ENCODE measurements at regions not wholly inside any gene's neighbourhood (a gene's known extent, or its start where the extent isn't known, plus 50 kb on each side); places are given as distances from the start of the nearest gene placed in this dataset.
"Not testable (repeated sequence)": the region's sequence is repeated elsewhere in the genome, so short reads cannot be mapped to it uniquely, and the experiment has no call there.

GRCh38 chr16:60414613-60415012 is 1621.6 kb downstream of the CDH8 start:
- Mint-ChIP-seq H3K9me3 (peaks cover 34% of the 10 kb centered on the region), H3K27ac (no peak overlapping the region), H3K4me3 (no peak overlapping the region), H3K4me1 (ENCODE audit: low read depth) (no peaks in the 10 kb centered on the region), H3K36me3 (ENCODE audit: low read depth) (no peaks in the 10 kb centered on the region), H3K27me3 (ENCODE audit: insufficient read depth) (no peaks in the 10 kb centered on the region)
- no peak for DNase-seq
- no peak for TF ChIP-seq CTCF (IDR thresholded peaks at IDR 0.05)

DNA sequence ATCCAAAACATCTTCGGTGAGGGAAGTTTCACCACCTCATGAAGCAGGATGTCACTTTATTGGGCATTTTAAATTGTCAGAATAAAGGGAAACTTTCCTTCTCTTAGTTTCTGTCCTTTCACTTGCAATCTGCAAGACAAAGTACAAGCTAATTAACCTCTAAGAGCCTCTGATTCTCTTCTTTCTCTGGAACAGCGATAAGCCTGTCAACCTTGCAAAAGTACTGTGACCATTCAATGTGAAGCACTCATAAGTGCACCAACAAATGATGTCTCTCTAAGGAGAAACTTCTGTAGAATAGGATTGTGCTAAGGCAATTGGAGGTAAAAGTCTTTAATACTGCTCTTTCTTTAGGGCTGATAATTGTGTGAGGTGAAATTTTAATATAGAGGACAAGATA is 1622.3 kb downstream of the CDH8 start:
- H3K36me3 Mint-ChIP-seq (ENCODE audit: low read depth) = no peaks in the 10 kb centered on the region
- no peak overlapping the region for H3K4me3 Mint-ChIP-seq
- H3K27me3 Mint-ChIP-seq (ENCODE audit: insufficient read depth) = no peaks in the 10 kb centered on the region
- no peak overlapping the region for H3K27ac Mint-ChIP-seq
- H3K9me3 Mint-ChIP-seq = peaks cover 38% of the 10 kb centered on the region
- H3K4me1 Mint-ChIP-seq (ENCODE audit: low read depth) = no peaks in the 10 kb centered on the region
- TF ChIP-seq CTCF (IDR thresholded peaks at IDR 0.05) = no peak
- DNase-seq = no peak

DNA sequence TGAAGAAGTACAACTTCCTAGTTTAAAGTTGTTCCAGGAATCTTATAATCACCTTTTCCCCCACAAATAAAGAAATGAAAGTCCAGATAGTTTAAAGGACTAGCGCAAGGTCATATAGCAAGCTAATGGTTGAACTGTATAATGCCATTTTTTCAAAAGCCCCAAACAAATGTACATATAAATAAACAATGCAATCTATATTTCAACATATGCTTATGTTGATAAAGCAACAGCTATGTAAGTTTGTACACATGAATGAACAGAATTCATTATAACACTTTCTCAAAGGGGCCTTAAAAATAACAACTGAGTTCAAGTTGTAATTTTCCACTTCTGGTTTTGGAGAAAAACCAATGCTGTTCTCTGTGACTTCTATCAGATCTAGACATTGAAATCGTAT is 1628.6 kb downstream of the CDH8 start:
- Mint-ChIP-seq H3K4me3 (no peak overlapping the region), H3K36me3 (ENCODE audit: low read depth) (no peaks in the 10 kb centered on the region), H3K27me3 (ENCODE audit: insufficient read depth) (no peaks in the 10 kb centered on the region), H3K9me3 (peaks cover 19% of the 10 kb centered on the region), H3K27ac (no peak overlapping the region), H3K4me1 (ENCODE audit: low read depth) (no peaks in the 10 kb centered on the region)
- TF ChIP-seq CTCF (IDR thresholded peaks at IDR 0.05) = no peak
- DNase-seq = no peak

DNA sequence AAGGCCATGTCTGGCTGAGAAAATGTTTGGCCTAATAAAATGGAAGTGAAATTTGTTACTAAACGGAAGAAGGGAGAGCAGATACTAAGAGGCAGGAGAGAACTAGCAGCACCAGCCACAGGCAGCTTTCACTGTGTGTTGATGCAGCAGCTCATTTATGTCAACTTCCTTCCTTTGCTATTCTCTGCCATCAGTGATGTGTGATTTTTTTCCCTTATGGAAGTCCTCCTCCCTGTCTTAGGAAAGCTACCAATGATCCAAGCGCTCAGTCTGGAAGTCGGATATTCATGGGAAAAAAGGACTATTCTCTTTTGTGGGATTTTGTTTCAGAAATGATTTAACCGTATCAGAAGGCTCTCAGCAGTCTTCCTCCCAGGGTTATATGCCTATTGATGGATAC is 1629.2 kb downstream of the CDH8 start:
- TF ChIP-seq CTCF (IDR thresholded peaks at IDR 0.05) = no peak
- Mint-ChIP-seq H3K4me3 (no peak overlapping the region), H3K9me3 (peaks cover 19% of the 10 kb centered on the region)

GRCh38 chr16:60405286-60405685 is 1631.0 kb downstream of the CDH8 start:
- no peaks in the 10 kb centered on the region for H3K4me1 Mint-ChIP-seq (ENCODE audit: low read depth)
- DNase-seq = no peak
- peaks cover 23% of the 10 kb centered on the region for H3K9me3 Mint-ChIP-seq
- H3K36me3 Mint-ChIP-seq (ENCODE audit: low read depth) = no peaks in the 10 kb centered on the region
- no peak overlapping the region for H3K27ac Mint-ChIP-seq
- no peaks in the 10 kb centered on the region for H3K27me3 Mint-ChIP-seq (ENCODE audit: insufficient read depth)
- no peak overlapping the region for H3K4me3 Mint-ChIP-seq
- TF ChIP-seq CTCF (IDR thresholded peaks at IDR 0.05) = no peak

More for the DNA sequence above, 1629.2 kb downstream of the CDH8 start:
- H3K27ac Mint-ChIP-seq = no peak overlapping the region
- no peaks in the 10 kb centered on the region for H3K27me3 Mint-ChIP-seq (ENCODE audit: insufficient read depth)
- no peaks in the 10 kb centered on the region for H3K4me1 Mint-ChIP-seq (ENCODE audit: low read depth)
- no peak for DNase-seq
- H3K36me3 Mint-ChIP-seq (ENCODE audit: low read depth) = no peaks in the 10 kb centered on the region

GRCh38 chr16:60404401-60404800 is 1631.8 kb downstream of the CDH8 start:
- no peak overlapping the region for H3K27ac Mint-ChIP-seq
- no peak for TF ChIP-seq CTCF (IDR thresholded peaks at IDR 0.05)
- DNase-seq = no peak
- peaks cover 19% of the 10 kb centered on the region for H3K9me3 Mint-ChIP-seq
- H3K4me1 Mint-ChIP-seq (ENCODE audit: low read depth) = no peaks in the 10 kb centered on the region
- no peaks in the 10 kb centered on the region for H3K36me3 Mint-ChIP-seq (ENCODE audit: low read depth)
- H3K27me3 Mint-ChIP-seq (ENCODE audit: insufficient read depth) = no peaks in the 10 kb centered on the region
- no peak overlapping the region for H3K4me3 Mint-ChIP-seq

DNA sequence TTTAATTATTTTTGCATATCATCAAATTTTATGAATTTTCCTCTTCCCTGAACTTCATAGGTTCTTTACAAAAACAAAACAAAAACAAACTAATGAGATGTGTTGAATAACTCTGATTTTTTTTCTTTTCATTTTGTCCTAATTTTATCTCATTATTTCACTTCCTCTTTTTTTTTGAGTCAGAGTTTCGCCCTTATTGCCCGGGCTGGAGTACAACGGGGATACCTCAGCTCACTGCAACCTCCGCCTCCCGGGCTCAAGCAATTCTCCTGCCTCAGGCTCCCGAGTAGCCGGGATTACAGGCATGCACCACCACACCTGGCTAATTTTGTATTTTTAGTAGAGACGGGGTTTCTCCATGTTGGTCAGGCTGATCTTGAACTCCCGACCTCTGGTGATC is 1633.3 kb downstream of the CDH8 start:
- H3K27me3 Mint-ChIP-seq (ENCODE audit: insufficient read depth); H3K4me3 Mint-ChIP-seq; H3K27ac Mint-ChIP-seq; DNase-seq; H3K4me1 Mint-ChIP-seq (ENCODE audit: low read depth); H3K36me3 Mint-ChIP-seq (ENCODE audit: low read depth): not testable (repeated sequence)
- H3K9me3 Mint-ChIP-seq = peaks cover 10% of the 10 kb centered on the region
